ENCODE measurements at regions not wholly inside any gene's neighbourhood (a gene's known extent, or its start where the extent isn't known, plus 50 kb on each side); places are given as distances from the start of the nearest gene placed in this dataset.

- H3F3A ChIP-seq (ENCODE audit: insufficient read depth, low read length), result no peaks in the 10 kb centered on the region
- no peaks in the 10 kb centered on the region for H4K20me1 ChIP-seq (ENCODE audit: insufficient read depth, low read length)
- TF ChIP-seq CTCF (IDR thresholded peaks at IDR 0.05; ENCODE audit: low read length), result no peak
- TF ChIP-seq EZH2 (IDR thresholded peaks at IDR 0.05; ENCODE audit: borderline replicate concordance, low read length), result no peak
- no peaks in the 10 kb centered on the region for H3K36me3 ChIP-seq (ENCODE audit: insufficient read depth, low read length)
- H3K9ac ChIP-seq (ENCODE audit: low read length), result no peak overlapping the region
- H3K79me2 ChIP-seq (ENCODE audit: insufficient read depth, low read length), result no peaks in the 10 kb centered on the region
- no peak overlapping the region for H3K4me3 ChIP-seq (ENCODE audit: low read depth, low read length, poor library complexity, severe bottlenecking)
- H3K27ac ChIP-seq (ENCODE audit: low read depth, low read length, poor library complexity, severe bottlenecking), result no peak overlapping the region
- H3K4me1 ChIP-seq (ENCODE audit: insufficient read depth, low read length, severe bottlenecking), result no peaks in the 10 kb centered on the region
- no peak overlapping the region for H2AFZ ChIP-seq (ENCODE audit: low read length)
- H3K27me3 ChIP-seq (ENCODE audit: insufficient read depth, low read length), result no peaks in the 10 kb centered on the region
- no peaks in the 10 kb centered on the region for H3K9me2 ChIP-seq (ENCODE audit: low read depth, low read length)
- no peak overlapping the region for H3K4me2 ChIP-seq (ENCODE audit: low read length)
- H3K9me3 ChIP-seq (ENCODE audit: low read length), result no peaks in the 10 kb centered on the region
These were observed 87.6 kb upstream of the JADE1 start for GRCh38 chr4:128721896-128722295.

- no peaks in the 10 kb centered on the region for H3K36me3 ChIP-seq (ENCODE audit: insufficient read depth, low read length)
- H3K9me3 ChIP-seq (ENCODE audit: low read length), result no peaks in the 10 kb centered on the region
- H3K4me2 ChIP-seq (ENCODE audit: low read length), result no peak overlapping the region
These were observed 89.2 kb upstream of the JADE1 start for GRCh38 chr4:128720270-128720669.

GRCh38 chr4:128718768-128719167 lies 90.7 kb upstream of the JADE1 start:
- Histone ChIP-seq H3K79me2 (ENCODE audit: insufficient read depth, low read length) (no peaks in the 10 kb centered on the region), H3K9ac (ENCODE audit: low read length) (no peak overlapping the region), H3K9me3 (ENCODE audit: low read length) (no peaks in the 10 kb centered on the region), H3K4me1 (ENCODE audit: insufficient read depth, low read length, severe bottlenecking) (no peaks in the 10 kb centered on the region), H2AFZ (ENCODE audit: low read length) (no peak overlapping the region), H3K27ac (ENCODE audit: low read depth, low read length, poor library complexity, severe bottlenecking) (no peak overlapping the region), H3K4me2 (ENCODE audit: low read length) (no peak overlapping the region), H4K20me1 (ENCODE audit: insufficient read depth, low read length) (no peaks in the 10 kb centered on the region), H3K9me2 (ENCODE audit: low read depth, low read length) (no peaks in the 10 kb centered on the region), H3K36me3 (ENCODE audit: insufficient read depth, low read length) (no peaks in the 10 kb centered on the region), H3K4me3 (ENCODE audit: low read depth, low read length, poor library complexity, severe bottlenecking) (no peak overlapping the region), H3K27me3 (ENCODE audit: insufficient read depth, low read length) (no peaks in the 10 kb centered on the region), H3F3A (ENCODE audit: insufficient read depth, low read length) (no peaks in the 10 kb centered on the region)
- no peak for TF ChIP-seq EZH2 (IDR thresholded peaks at IDR 0.05; ENCODE audit: borderline replicate concordance, low read length)
- no peak for TF ChIP-seq CTCF (IDR thresholded peaks at IDR 0.05; ENCODE audit: low read length)

More at GRCh38 chr4:128720270-128720669, 89.2 kb upstream of the JADE1 start:
- H3K9ac ChIP-seq (ENCODE audit: low read length), result no peak overlapping the region
- no peak overlapping the region for H3K27ac ChIP-seq (ENCODE audit: low read depth, low read length, poor library complexity, severe bottlenecking)
- H3K9me2 ChIP-seq (ENCODE audit: low read depth, low read length), result no peaks in the 10 kb centered on the region
- no peak overlapping the region for H2AFZ ChIP-seq (ENCODE audit: low read length)
- H3K27me3 ChIP-seq (ENCODE audit: insufficient read depth, low read length), result no peaks in the 10 kb centered on the region
- no peaks in the 10 kb centered on the region for H3K4me1 ChIP-seq (ENCODE audit: insufficient read depth, low read length, severe bottlenecking)
- no peaks in the 10 kb centered on the region for H3F3A ChIP-seq (ENCODE audit: insufficient read depth, low read length)
- H3K4me3 ChIP-seq (ENCODE audit: low read depth, low read length, poor library complexity, severe bottlenecking), result no peak overlapping the region
- H4K20me1 ChIP-seq (ENCODE audit: insufficient read depth, low read length), result no peaks in the 10 kb centered on the region
- no peaks in the 10 kb centered on the region for H3K79me2 ChIP-seq (ENCODE audit: insufficient read depth, low read length)
- no peak for TF ChIP-seq CTCF (IDR thresholded peaks at IDR 0.05; ENCODE audit: low read length)
- no peak for TF ChIP-seq EZH2 (IDR thresholded peaks at IDR 0.05; ENCODE audit: borderline replicate concordance, low read length)
